Skin of body (tissue), 1 donor: ENCODE measurements at regions not wholly inside any gene's neighbourhood (a gene's known extent, or its start where the extent isn't known, plus 50 kb on each side); places are given as distances from the start of the nearest gene placed in this dataset.

Experiments used
- DNase-seq: peaks from one replicate; lab custom pipeline; 2025; lab: John Stamatoyannopoulos, UW

DNA sequence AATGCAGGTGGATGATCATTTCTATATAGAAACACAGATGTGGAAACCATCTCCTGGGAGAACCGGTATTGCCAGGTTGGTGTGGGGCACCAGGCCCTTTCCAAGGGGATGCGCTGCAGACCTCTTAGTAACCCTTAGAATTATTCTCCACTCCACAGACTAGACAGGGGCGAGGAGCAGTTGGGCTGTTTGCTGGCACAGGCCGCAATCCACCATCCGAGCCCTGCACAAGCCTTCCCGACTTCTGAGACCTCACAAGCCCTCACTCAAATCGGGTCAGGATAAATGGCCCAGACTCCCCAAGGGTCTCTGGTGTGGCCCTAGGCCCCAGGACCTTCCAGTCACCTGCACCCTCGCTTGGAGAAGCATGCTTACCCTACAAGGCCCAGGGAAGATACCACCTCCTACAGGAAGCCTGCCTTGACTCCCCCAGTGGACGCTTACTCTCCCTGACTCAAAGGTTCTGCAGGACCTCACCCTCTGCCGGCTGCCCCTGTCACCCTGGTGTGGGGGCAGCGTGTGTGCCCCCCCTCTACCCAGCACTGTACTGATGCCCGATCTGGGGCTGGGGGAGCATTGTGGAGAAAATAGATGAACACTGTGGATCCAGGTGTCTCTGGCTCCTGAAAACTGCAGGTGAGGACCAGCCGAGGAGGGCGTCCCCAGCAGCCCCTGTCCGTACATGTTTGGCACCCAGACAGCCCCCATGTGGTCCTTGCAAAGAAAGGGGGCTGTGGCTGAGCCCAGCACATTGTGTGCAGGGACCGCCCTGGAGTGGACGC is 49.8 kb upstream of the ACSF3 start:
- DNase-seq = no peak
